Astrocyte of the cerebellum (primary cell): ENCODE measurements at regions not wholly inside any gene's neighbourhood (a gene's known extent, or its start where the extent isn't known, plus 50 kb on each side); places are given as distances from the start of the nearest gene placed in this dataset.
"Not testable (repeated sequence)": the region's sequence is repeated elsewhere in the genome, so short reads cannot be mapped to it uniquely, and the experiment has no call there.

Experiments used
- DNase-seq: peaks from one replicate; pipeline ENCODE4 v3.0.0-alpha.2; 2011; ENCODE audit warnings: low read depth
- H3K4me3 ChIP-seq: 2 replicates; pipeline ENCODE4 v1.5.1; 2011; ENCODE audit warnings: mild to moderate bottlenecking, low read depth, low read length, moderate library complexity
- in situ Hi-C: cut with HindIII; loops from 2 replicates; pipeline ENCODE4 v1.10.0; 2017; ENCODE audit warnings: low sequenced_read_pairs
- TF ChIP-seq, protein P1 (sequence below): IDR thresholded peaks from 2 replicates; pipeline ENCODE4 v1.5.1; 2012; ENCODE audit warnings: low read length, low read depth, moderate library complexity, mild to moderate bottlenecking; ENCODE audit errors: missing control alignments

GRCh38 chr14:105894978-105895881, 368.8 kb downstream of the TMEM121 start:
- no peak for DNase-seq

DNA sequence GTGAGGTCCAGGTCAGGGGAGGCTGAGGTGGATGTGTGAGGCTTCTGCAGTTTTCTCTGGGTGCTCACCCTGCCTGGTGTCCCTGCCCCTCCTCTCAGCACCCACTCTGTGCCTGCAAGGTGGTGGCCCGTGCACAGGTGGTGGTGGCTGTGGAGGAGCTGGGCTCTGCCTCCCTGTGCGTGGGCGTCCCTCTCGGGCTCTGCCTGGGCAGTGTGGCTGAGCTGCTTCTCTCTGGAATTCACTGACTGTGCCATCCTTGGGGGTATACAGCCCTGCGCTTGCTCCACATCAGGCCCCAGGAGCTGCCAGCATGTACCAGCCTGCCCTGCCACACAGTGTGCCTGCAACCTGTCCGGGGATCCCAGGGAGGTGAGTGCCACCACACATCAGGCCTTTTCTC, 369.8 kb downstream of the TMEM121 start:
- not testable (repeated sequence) for H3K4me3 ChIP-seq

More at GRCh38 chr14:105894978-105895881, 368.8 kb downstream of the TMEM121 start:
- in situ Hi-C loops, result no loop called here
- TF ChIP-seq, protein P1, sequence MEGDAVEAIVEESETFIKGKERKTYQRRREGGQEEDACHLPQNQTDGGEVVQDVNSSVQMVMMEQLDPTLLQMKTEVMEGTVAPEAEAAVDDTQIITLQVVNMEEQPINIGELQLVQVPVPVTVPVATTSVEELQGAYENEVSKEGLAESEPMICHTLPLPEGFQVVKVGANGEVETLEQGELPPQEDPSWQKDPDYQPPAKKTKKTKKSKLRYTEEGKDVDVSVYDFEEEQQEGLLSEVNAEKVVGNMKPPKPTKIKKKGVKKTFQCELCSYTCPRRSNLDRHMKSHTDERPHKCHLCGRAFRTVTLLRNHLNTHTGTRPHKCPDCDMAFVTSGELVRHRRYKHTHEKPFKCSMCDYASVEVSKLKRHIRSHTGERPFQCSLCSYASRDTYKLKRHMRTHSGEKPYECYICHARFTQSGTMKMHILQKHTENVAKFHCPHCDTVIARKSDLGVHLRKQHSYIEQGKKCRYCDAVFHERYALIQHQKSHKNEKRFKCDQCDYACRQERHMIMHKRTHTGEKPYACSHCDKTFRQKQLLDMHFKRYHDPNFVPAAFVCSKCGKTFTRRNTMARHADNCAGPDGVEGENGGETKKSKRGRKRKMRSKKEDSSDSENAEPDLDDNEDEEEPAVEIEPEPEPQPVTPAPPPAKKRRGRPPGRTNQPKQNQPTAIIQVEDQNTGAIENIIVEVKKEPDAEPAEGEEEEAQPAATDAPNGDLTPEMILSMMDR, result no peak
- no peak overlapping the region for H3K4me3 ChIP-seq

GRCh38 chr14:105896961-105897724, 370.8 kb downstream of the TMEM121 start:
- DNase-seq, in situ Hi-C loops, H3K4me3 ChIP-seq: not testable (repeated sequence)

More for the DNA sequence above, 369.8 kb downstream of the TMEM121 start:
- in situ Hi-C loops, DNase-seq: not testable (repeated sequence)

DNA sequence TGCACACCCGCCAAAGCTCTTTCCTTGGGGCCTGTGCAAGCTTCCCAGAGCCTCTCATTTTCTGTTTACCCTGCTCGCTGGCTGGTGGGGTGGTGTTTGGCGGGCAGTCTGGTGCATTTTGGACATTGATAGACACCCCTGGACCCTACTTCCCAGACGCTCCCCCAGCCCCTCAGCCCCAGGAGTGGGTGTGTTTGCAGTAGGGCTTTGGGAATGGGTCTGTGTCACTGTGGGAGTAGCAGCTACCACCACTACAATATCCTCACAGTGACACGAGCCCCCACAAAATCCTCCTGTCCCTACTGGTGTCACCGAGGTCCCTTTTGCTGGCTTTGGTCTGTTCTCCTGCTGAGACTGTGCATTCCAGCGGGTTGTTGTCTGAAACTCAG, 371.3 kb downstream of the TMEM121 start:
- in situ Hi-C loops, result no loop called here
- DNase-seq, result no peak
- H3K4me3 ChIP-seq, result no peak overlapping the region
- TF ChIP-seq, protein P1, result no peak

DNA sequence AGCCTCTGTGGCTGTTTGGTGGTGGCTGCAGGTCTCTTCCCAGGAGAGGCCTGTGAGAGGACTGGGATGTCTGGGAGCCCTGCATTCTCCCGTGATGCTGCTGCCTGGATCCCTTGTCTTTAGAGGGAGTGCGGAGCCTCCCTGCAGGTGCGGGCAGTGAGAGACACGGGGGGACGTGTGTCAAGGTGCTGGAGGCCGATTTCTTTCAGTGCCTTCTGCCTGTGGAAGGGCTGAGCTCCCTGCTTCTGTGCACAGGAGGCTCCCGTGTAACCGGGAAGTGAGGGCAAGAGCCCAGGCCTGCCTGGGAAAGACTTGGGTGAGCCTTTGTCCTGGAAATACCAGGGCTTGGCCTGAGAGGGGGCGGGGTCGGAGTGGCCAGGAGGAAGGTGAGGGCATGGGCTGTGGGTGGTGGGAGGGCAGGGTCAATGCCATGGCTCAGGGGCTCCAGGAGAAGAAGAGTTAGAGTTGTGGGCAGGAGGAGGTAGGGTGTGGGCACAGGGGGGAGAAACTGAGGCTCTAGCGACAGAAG, 372.2 kb downstream of the TMEM121 start:
- DNase-seq, result no peak
- TF ChIP-seq, protein P1, result no peak
- H3K4me3 ChIP-seq, result no peak overlapping the region
- in situ Hi-C loops, result no loop called here

DNA sequence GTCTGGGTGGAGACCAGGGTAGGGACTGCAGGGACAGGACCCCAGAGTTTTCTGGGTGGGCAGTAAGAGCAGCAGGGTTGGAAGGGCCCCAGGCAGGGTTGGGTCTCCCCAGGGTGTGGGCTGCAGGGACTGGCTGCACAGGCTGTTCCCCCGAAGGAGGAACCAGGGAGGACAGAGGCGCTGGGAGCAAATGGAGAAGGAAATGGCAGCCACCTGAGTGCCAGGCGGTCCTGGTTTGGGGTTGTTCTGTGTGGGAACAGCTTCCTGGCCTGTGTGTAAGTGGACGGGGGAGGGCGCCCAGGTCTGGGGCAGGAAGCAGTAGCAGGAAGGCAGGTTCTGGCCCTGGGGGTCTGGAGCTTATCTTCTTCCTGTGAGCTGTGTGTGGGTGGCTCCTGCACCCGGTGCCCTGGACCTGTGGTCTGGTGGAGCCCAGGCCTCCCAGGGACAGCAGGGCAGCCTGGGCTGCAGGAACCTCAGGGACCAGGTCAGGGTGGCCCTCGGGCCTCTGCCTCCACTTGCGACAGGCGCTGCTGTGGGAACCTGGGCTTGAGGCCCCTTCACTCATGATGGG, 372.8 kb downstream of the TMEM121 start:
- DNase-seq, result no peak
- in situ Hi-C loops, result no loop called here
- H3K4me3 ChIP-seq, result no peak overlapping the region
- TF ChIP-seq, protein P1, result no peak

GRCh38 chr14:105899657-105900397, 373.4 kb downstream of the TMEM121 start:
- no peak for DNase-seq
- in situ Hi-C loops, result no loop called here
- no peak overlapping the region for H3K4me3 ChIP-seq
- TF ChIP-seq, protein P1, result no peak
